LHCN-M2 (cell line): ENCODE measurements at regions not wholly inside any gene's neighbourhood (a gene's known extent, or its start where the extent isn't known, plus 50 kb on each side); places are given as distances from the start of the nearest gene placed in this dataset.
"Not testable (repeated sequence)": the region's sequence is repeated elsewhere in the genome, so short reads cannot be mapped to it uniquely, and the experiment has no call there.

Experiments used
- DNase-seq: peaks from one replicate; pipeline ENCODE4 v3.0.0-alpha.2; 2012; ENCODE audit warnings: low read depth

GRCh38 chr12:46087916-46088439, 97.6 kb upstream of the SCAF11 start:
- peak; percentile 21 for DNase-seq

GRCh38 chr12:46084666-46085631, 94.6 kb upstream of the SCAF11 start:
- DNase-seq: no peak

GRCh38 chr12:46082490-46083200, 92.3 kb upstream of the SCAF11 start:
- no peak for DNase-seq

- DNase-seq: peak; percentile 70
Observed at GRCh38 chr12:46073321-46073720, 82.9 kb upstream of the SCAF11 start.

GRCh38 chr12:46071769-46072624, 81.6 kb upstream of the SCAF11 start:
- DNase-seq: peak; percentile 82

- peak; percentile 36 for DNase-seq
Observed at GRCh38 chr12:46071335-46071734, 81.0 kb upstream of the SCAF11 start.

GRCh38 chr12:46067094-46067493, 76.7 kb upstream of the SCAF11 start:
- DNase-seq: no peak

GRCh38 chr12:46065412-46066166, 75.2 kb upstream of the SCAF11 start:
- DNase-seq: no peak

- no peak for DNase-seq
Observed at GRCh38 chr12:46064548-46064947, 74.2 kb upstream of the SCAF11 start.

GRCh38 chr12:46058697-46059096, 68.3 kb upstream of the SCAF11 start:
- not testable (repeated sequence) for DNase-seq

GRCh38 chr12:46050805-46051204, 60.4 kb upstream of the SCAF11 start:
- DNase-seq: no peak

GRCh38 chr12:46049665-46050064, 59.3 kb upstream of the SCAF11 start:
- no peak for DNase-seq

- DNase-seq: no peak
Observed at GRCh38 chr12:46046436-46046835, 56.1 kb upstream of the SCAF11 start.

GRCh38 chr12:46043972-46044520, 53.7 kb upstream of the SCAF11 start:
- DNase-seq: no peak
